ENCODE measurements at regions not wholly inside any gene's neighbourhood (a gene's known extent, or its start where the extent isn't known, plus 50 kb on each side); places are given as distances from the start of the nearest gene placed in this dataset.

GRCh38 chr4:62928483-62928882, 1480.8 kb downstream of the TECRL start:
- no peak for TF ChIP-seq GATA1 (IDR thresholded peaks at IDR 0.05; ENCODE audit: low read depth, low read length)
- no peak for TF ChIP-seq POLR2A (IDR thresholded peaks at IDR 0.05; ENCODE audit: low read length)
- no peak for DNase-seq

GRCh38 chr4:62927574-62927973, 1481.7 kb downstream of the TECRL start:
- TF ChIP-seq POLR2A (IDR thresholded peaks at IDR 0.05; ENCODE audit: low read length) (no peak), GATA1 (IDR thresholded peaks at IDR 0.05; ENCODE audit: low read depth, low read length) (no peak)
- DNase-seq, result no peak

- no peak for DNase-seq
- TF ChIP-seq POLR2A (IDR thresholded peaks at IDR 0.05; ENCODE audit: low read length) (no peak), GATA1 (IDR thresholded peaks at IDR 0.05; ENCODE audit: low read depth, low read length) (no peak)
These were observed 1485.5 kb downstream of the TECRL start for GRCh38 chr4:62923783-62924182.

- DNase-seq, result no peak
- TF ChIP-seq POLR2A (IDR thresholded peaks at IDR 0.05; ENCODE audit: low read length), result no peak
- TF ChIP-seq GATA1 (IDR thresholded peaks at IDR 0.05; ENCODE audit: low read depth, low read length), result no peak
These were observed 1491.6 kb downstream of the TECRL start for GRCh38 chr4:62917649-62918048.

- DNase-seq, result no peak
- TF ChIP-seq POLR2A (IDR thresholded peaks at IDR 0.05; ENCODE audit: low read length) (no peak), GATA1 (IDR thresholded peaks at IDR 0.05; ENCODE audit: low read depth, low read length) (no peak)
These were observed 1494.5 kb downstream of the TECRL start for GRCh38 chr4:62914758-62915157.

GRCh38 chr4:62913065-62913464, 1496.2 kb downstream of the TECRL start:
- DNase-seq, result no peak
- no peak for TF ChIP-seq GATA1 (IDR thresholded peaks at IDR 0.05; ENCODE audit: low read depth, low read length)
- TF ChIP-seq POLR2A (IDR thresholded peaks at IDR 0.05; ENCODE audit: low read length), result no peak

- DNase-seq, result no peak
- no peak for TF ChIP-seq POLR2A (IDR thresholded peaks at IDR 0.05; ENCODE audit: low read length)
- TF ChIP-seq GATA1 (IDR thresholded peaks at IDR 0.05; ENCODE audit: low read depth, low read length), result no peak
These were observed 1496.7 kb downstream of the TECRL start for GRCh38 chr4:62912531-62912930.

- DNase-seq, result no peak
- TF ChIP-seq POLR2A (IDR thresholded peaks at IDR 0.05; ENCODE audit: low read length) (no peak), GATA1 (IDR thresholded peaks at IDR 0.05; ENCODE audit: low read depth, low read length) (no peak)
These were observed 1500.0 kb downstream of the TECRL start for GRCh38 chr4:62909238-62909637.

- TF ChIP-seq POLR2A (IDR thresholded peaks at IDR 0.05; ENCODE audit: low read length) (no peak), GATA1 (IDR thresholded peaks at IDR 0.05; ENCODE audit: low read depth, low read length) (no peak)
- DNase-seq, result no peak
These were observed 1508.1 kb downstream of the TECRL start for GRCh38 chr4:62901101-62901500.

GRCh38 chr4:62899646-62900364, 1509.4 kb downstream of the TECRL start:
- DNase-seq, result no peak
- no peak for TF ChIP-seq POLR2A (IDR thresholded peaks at IDR 0.05; ENCODE audit: low read length)
- TF ChIP-seq GATA1 (IDR thresholded peaks at IDR 0.05; ENCODE audit: low read depth, low read length), result no peak

- DNase-seq, result no peak
- TF ChIP-seq POLR2A (IDR thresholded peaks at IDR 0.05; ENCODE audit: low read length), result no peak
These were observed 1511.1 kb downstream of the TECRL start for GRCh38 chr4:62898115-62898514.

- DNase-seq, result no peak
- TF ChIP-seq POLR2A (IDR thresholded peaks at IDR 0.05; ENCODE audit: low read length), result no peak
- TF ChIP-seq GATA1 (IDR thresholded peaks at IDR 0.05; ENCODE audit: low read depth, low read length), result no peak
These were observed 1512.5 kb downstream of the TECRL start for GRCh38 chr4:62896721-62897120.

GRCh38 chr4:62881901-62882300, 1527.3 kb downstream of the TECRL start:
- TF ChIP-seq GATA1 (IDR thresholded peaks at IDR 0.05; ENCODE audit: low read depth, low read length), result no peak
- TF ChIP-seq POLR2A (IDR thresholded peaks at IDR 0.05; ENCODE audit: low read length), result no peak
- DNase-seq, result no peak

GRCh38 chr4:62881210-62881609, 1528.0 kb downstream of the TECRL start:
- no peak for DNase-seq
- no peak for TF ChIP-seq POLR2A (IDR thresholded peaks at IDR 0.05; ENCODE audit: low read length)

- DNase-seq, result no peak
- TF ChIP-seq POLR2A (IDR thresholded peaks at IDR 0.05; ENCODE audit: low read length) (no peak), GATA1 (IDR thresholded peaks at IDR 0.05; ENCODE audit: low read depth, low read length) (no peak)
These were observed 1536.4 kb downstream of the TECRL start for GRCh38 chr4:62872856-62873255.

GRCh38 chr4:62871078-62871477, 1538.2 kb downstream of the TECRL start:
- DNase-seq, result no peak
- TF ChIP-seq POLR2A (IDR thresholded peaks at IDR 0.05; ENCODE audit: low read length), result no peak
- TF ChIP-seq GATA1 (IDR thresholded peaks at IDR 0.05; ENCODE audit: low read depth, low read length), result no peak

Measured in erythroblast (primary cell).